Astrocyte (in vitro differentiated cells and primary cell): ENCODE measurements at regions not wholly inside any gene's neighbourhood (a gene's known extent, or its start where the extent isn't known, plus 50 kb on each side); places are given as distances from the start of the nearest gene placed in this dataset.

Experiments
- DNase-seq: peaks from one replicate; pipeline ENCODE4 v3.0.0-alpha.2; 2010; ENCODE audit warnings: low read depth
- FAIRE-seq: peaks from 2 replicates; lab custom pipeline; 2011; peaks lifted over from hg19 to GRCh38; lab: Jason Lieb, UNC
- H2AFZ ChIP-seq: 2 replicates; pipeline ENCODE4 v1.6.0; 2012; ENCODE audit warnings: low read depth, low read length, inconsistent platforms
- H3K27ac ChIP-seq: 2 replicates; pipeline ENCODE4 v1.5.1; 2011; ENCODE audit warnings: low read depth, low read length, inconsistent platforms
- H3K27me3 ChIP-seq: 2 replicates; pipeline ENCODE4 v1.6.0; 2011; ENCODE audit warnings: low read length, inconsistent platforms; ENCODE audit not compliant: insufficient read depth
- H3K36me3 ChIP-seq: 2 replicates; pipeline ENCODE4 v1.5.1; 2011; ENCODE audit warnings: low read length, inconsistent platforms; ENCODE audit not compliant: insufficient read depth
- H3K4me1 ChIP-seq: 2 replicates; pipeline ENCODE4 v1.5.1; 2011; ENCODE audit warnings: low read length, inconsistent platforms; ENCODE audit not compliant: insufficient read depth
- H3K4me2 ChIP-seq: 2 replicates; pipeline ENCODE4 v1.6.0; 2012; ENCODE audit warnings: low read length, inconsistent platforms
- H3K4me3 ChIP-seq: 2 replicates; pipeline ENCODE4 v1.5.1; 2011; ENCODE audit warnings: low read depth, mild to moderate bottlenecking, low read length, inconsistent platforms; ENCODE audit not compliant: insufficient read depth
- H3K79me2 ChIP-seq: 2 replicates; pipeline ENCODE4 v1.6.0; 2012; ENCODE audit warnings: mild to moderate bottlenecking, low read length, inconsistent platforms; ENCODE audit not compliant: insufficient read depth
- H3K9ac ChIP-seq: 2 replicates; pipeline ENCODE4 v1.6.0; 2012; ENCODE audit warnings: mild to moderate bottlenecking, low read length, inconsistent platforms
- H3K9me3 ChIP-seq: 2 replicates; pipeline ENCODE4 v1.5.1; 2012; ENCODE audit warnings: low read depth, mild to moderate bottlenecking, low read length, inconsistent platforms; ENCODE audit not compliant: insufficient read depth
- H4K20me1 ChIP-seq: 2 replicates; pipeline ENCODE4 v1.6.0; 2012; ENCODE audit warnings: low read length, inconsistent platforms; ENCODE audit not compliant: insufficient read depth
- H3K27ac Mint-ChIP-seq: one replicate; pipeline ENCODE4 v1.8.0; 2021; ENCODE audit warnings: mild to moderate bottlenecking, mixed read lengths; ENCODE audit not compliant: unreplicated experiment
- H3K27me3 Mint-ChIP-seq: one replicate; pipeline ENCODE4 v1.8.0; 2021; ENCODE audit warnings: low read depth, mixed read lengths; ENCODE audit not compliant: unreplicated experiment
- H3K36me3 Mint-ChIP-seq: one replicate; pipeline ENCODE4 v1.8.0; 2021; ENCODE audit warnings: low read depth, mixed read lengths; ENCODE audit not compliant: unreplicated experiment
- H3K4me1 Mint-ChIP-seq: one replicate; pipeline ENCODE4 v1.8.0; 2021; ENCODE audit warnings: low read depth, mixed read lengths; ENCODE audit not compliant: unreplicated experiment
- H3K4me3 Mint-ChIP-seq: one replicate; pipeline ENCODE4 v1.8.0; 2021; ENCODE audit warnings: mild to moderate bottlenecking, moderate library complexity, mixed read lengths; ENCODE audit not compliant: unreplicated experiment
- H3K9me3 Mint-ChIP-seq: one replicate; pipeline ENCODE4 v1.8.0; 2021; ENCODE audit warnings: mild to moderate bottlenecking, mixed read lengths; ENCODE audit not compliant: unreplicated experiment
- CTCF ChIP-seq: IDR thresholded peaks from 2 replicates; pipeline ENCODE4 v1.5.1; 2011; ENCODE audit warnings: low read depth, mild to moderate bottlenecking, inconsistent platforms, low read length, moderate library complexity; ENCODE audit not compliant: insufficient read depth
- EZH2 ChIP-seq: IDR thresholded peaks from 2 replicates; pipeline ENCODE4 v1.6.1; 2012; ENCODE audit warnings: mild to moderate bottlenecking, low read length, inconsistent platforms; ENCODE audit not compliant: insufficient read depth

GRCh38 chrX:12026481-12026880, 111.8 kb upstream of the FRMPD4 start:
- DNase-seq (peak; percentile 4), FAIRE-seq (no peak)
- Histone ChIP-seq H3K9ac (no peak overlapping the region), H2AFZ (no peak overlapping the region), H3K27ac (no peak overlapping the region), H3K4me1 (no peaks in the 10 kb centered on the region), H3K9me3 (no peaks in the 10 kb centered on the region), H3K4me3 (no peak overlapping the region), H3K4me2 (no peak overlapping the region), H3K36me3 (no peaks in the 10 kb centered on the region), H4K20me1 (no peaks in the 10 kb centered on the region), H3K79me2 (no peaks in the 10 kb centered on the region), H3K27me3 (no peaks in the 10 kb centered on the region)
- Mint-ChIP-seq H3K27ac (no peak overlapping the region), H3K4me1 (no peaks in the 10 kb centered on the region), H3K36me3 (no peaks in the 10 kb centered on the region), H3K9me3 (peaks cover 1% of the 10 kb centered on the region), H3K4me3 (no peak overlapping the region), H3K27me3 (no peaks in the 10 kb centered on the region)
- TF ChIP-seq CTCF (no peak), EZH2 (no peak)

GRCh38 chrX:12032082-12032481, 106.2 kb upstream of the FRMPD4 start:
- no peaks in the 10 kb centered on the region for H3K27me3 Mint-ChIP-seq
- H3K9me3 ChIP-seq: no peaks in the 10 kb centered on the region
- no peak overlapping the region for H3K4me3 Mint-ChIP-seq
- no peaks in the 10 kb centered on the region for H3K4me1 Mint-ChIP-seq
- H2AFZ ChIP-seq: no peak overlapping the region
- H3K27me3 ChIP-seq: no peaks in the 10 kb centered on the region
- no peaks in the 10 kb centered on the region for H4K20me1 ChIP-seq
- no peak for FAIRE-seq
- no peak overlapping the region for H3K4me2 ChIP-seq
- TF ChIP-seq CTCF: no peak
- no peak overlapping the region for H3K4me3 ChIP-seq
- H3K27ac ChIP-seq: no peak overlapping the region
- H3K4me1 ChIP-seq: no peaks in the 10 kb centered on the region
- H3K27ac Mint-ChIP-seq: no peak overlapping the region
- no peaks in the 10 kb centered on the region for H3K79me2 ChIP-seq
- no peak overlapping the region for H3K9ac ChIP-seq
- H3K9me3 Mint-ChIP-seq: peaks cover 1% of the 10 kb centered on the region
- DNase-seq: no peak
- no peaks in the 10 kb centered on the region for H3K36me3 Mint-ChIP-seq
- no peaks in the 10 kb centered on the region for H3K36me3 ChIP-seq

GRCh38 chrX:12034741-12035140, 103.5 kb upstream of the FRMPD4 start:
- peaks cover 1% of the 10 kb centered on the region for H3K9me3 Mint-ChIP-seq
- no peaks in the 10 kb centered on the region for H4K20me1 ChIP-seq
- no peak overlapping the region for H3K4me2 ChIP-seq
- no peak for TF ChIP-seq EZH2
- no peak for TF ChIP-seq CTCF
- no peaks in the 10 kb centered on the region for H3K36me3 ChIP-seq
- H3K4me3 ChIP-seq: no peak overlapping the region
- H3K4me3 Mint-ChIP-seq: no peak overlapping the region
- H3K9me3 ChIP-seq: no peaks in the 10 kb centered on the region
- H3K4me1 Mint-ChIP-seq: no peaks in the 10 kb centered on the region
- no peak overlapping the region for H2AFZ ChIP-seq
- no peaks in the 10 kb centered on the region for H3K27me3 ChIP-seq
- no peaks in the 10 kb centered on the region for H3K79me2 ChIP-seq
- DNase-seq: no peak
- no peak overlapping the region for H3K27ac ChIP-seq
- FAIRE-seq: peak; percentile 50
- no peaks in the 10 kb centered on the region for H3K4me1 ChIP-seq
- no peak overlapping the region for H3K27ac Mint-ChIP-seq
- no peaks in the 10 kb centered on the region for H3K27me3 Mint-ChIP-seq
- H3K9ac ChIP-seq: no peak overlapping the region
- H3K36me3 Mint-ChIP-seq: no peaks in the 10 kb centered on the region
